ENCODE measurements at regions not wholly inside any gene's neighbourhood (a gene's known extent, or its start where the extent isn't known, plus 50 kb on each side); places are given as distances from the start of the nearest gene placed in this dataset.

- Mint-ChIP-seq H3K4me3 (no peak overlapping the region), H3K9me3 (no peaks in the 10 kb centered on the region), H3K27ac (no peak overlapping the region)
Observed at GRCh38 chr11:28459912-28460311, 351.7 kb downstream of the METTL15 start.

GRCh38 chr11:28457481-28458065 is 349.4 kb downstream of the METTL15 start:
- no peak overlapping the region for H3K4me3 Mint-ChIP-seq
- no peaks in the 10 kb centered on the region for H3K27me3 Mint-ChIP-seq
- H3K9me3 Mint-ChIP-seq: no peaks in the 10 kb centered on the region
- H3K36me3 Mint-ChIP-seq: no peaks in the 10 kb centered on the region
- no peaks in the 10 kb centered on the region for H3K4me1 Mint-ChIP-seq
- H3K27ac Mint-ChIP-seq: no peak overlapping the region

More at GRCh38 chr11:28459912-28460311, 351.7 kb downstream of the METTL15 start:
- Mint-ChIP-seq H3K27me3 (no peaks in the 10 kb centered on the region), H3K4me1 (no peaks in the 10 kb centered on the region), H3K36me3 (no peaks in the 10 kb centered on the region)

- H3K36me3 Mint-ChIP-seq: no peaks in the 10 kb centered on the region
- H3K27me3 Mint-ChIP-seq: no peaks in the 10 kb centered on the region
- H3K4me1 Mint-ChIP-seq: no peaks in the 10 kb centered on the region
- H3K4me3 Mint-ChIP-seq: no peak overlapping the region
- no peak overlapping the region for H3K27ac Mint-ChIP-seq
- H3K9me3 Mint-ChIP-seq: no peaks in the 10 kb centered on the region
Observed at GRCh38 chr11:28448186-28448585, 340.0 kb downstream of the METTL15 start.

- Mint-ChIP-seq H3K9me3 (no peaks in the 10 kb centered on the region), H3K27ac (no peak overlapping the region), H3K4me3 (no peak overlapping the region), H3K27me3 (no peaks in the 10 kb centered on the region), H3K36me3 (no peaks in the 10 kb centered on the region), H3K4me1 (no peaks in the 10 kb centered on the region)
Observed at GRCh38 chr11:28447226-28447625, 339.0 kb downstream of the METTL15 start.

- Mint-ChIP-seq H3K27me3 (no peaks in the 10 kb centered on the region), H3K36me3 (no peaks in the 10 kb centered on the region), H3K27ac (no peak overlapping the region), H3K4me1 (no peaks in the 10 kb centered on the region), H3K9me3 (no peaks in the 10 kb centered on the region), H3K4me3 (no peak overlapping the region)
Observed at GRCh38 chr11:28442131-28442530, 333.9 kb downstream of the METTL15 start.

GRCh38 chr11:28439403-28439802 is 331.2 kb downstream of the METTL15 start:
- H3K36me3 Mint-ChIP-seq: no peaks in the 10 kb centered on the region
- no peak overlapping the region for H3K27ac Mint-ChIP-seq
- no peaks in the 10 kb centered on the region for H3K4me1 Mint-ChIP-seq
- no peaks in the 10 kb centered on the region for H3K9me3 Mint-ChIP-seq
- no peak overlapping the region for H3K4me3 Mint-ChIP-seq
- no peaks in the 10 kb centered on the region for H3K27me3 Mint-ChIP-seq

GRCh38 chr11:28420099-28420498 is 311.9 kb downstream of the METTL15 start:
- no peak overlapping the region for H3K4me3 Mint-ChIP-seq
- no peaks in the 10 kb centered on the region for H3K27me3 Mint-ChIP-seq

GRCh38 chr11:28417601-28418323 is 309.6 kb downstream of the METTL15 start:
- Mint-ChIP-seq H3K27me3 (no peaks in the 10 kb centered on the region), H3K36me3 (no peaks in the 10 kb centered on the region), H3K4me1 (no peaks in the 10 kb centered on the region), H3K27ac (no peak overlapping the region), H3K9me3 (peaks cover 10% of the 10 kb centered on the region), H3K4me3 (no peak overlapping the region)

More at GRCh38 chr11:28420099-28420498, 311.9 kb downstream of the METTL15 start:
- peaks cover 10% of the 10 kb centered on the region for H3K9me3 Mint-ChIP-seq
- no peak overlapping the region for H3K27ac Mint-ChIP-seq
- no peaks in the 10 kb centered on the region for H3K36me3 Mint-ChIP-seq
- H3K4me1 Mint-ChIP-seq: no peaks in the 10 kb centered on the region

- Mint-ChIP-seq H3K36me3 (no peaks in the 10 kb centered on the region), H3K27ac (no peak overlapping the region), H3K4me3 (no peak overlapping the region), H3K4me1 (no peaks in the 10 kb centered on the region), H3K9me3 (peaks cover 13% of the 10 kb centered on the region), H3K27me3 (no peaks in the 10 kb centered on the region)
Observed at GRCh38 chr11:28412029-28412428, 303.8 kb downstream of the METTL15 start.

GRCh38 chr11:28401446-28401845 is 293.3 kb downstream of the METTL15 start:
- H3K4me1 Mint-ChIP-seq: no peaks in the 10 kb centered on the region
- no peaks in the 10 kb centered on the region for H3K27me3 Mint-ChIP-seq
- no peaks in the 10 kb centered on the region for H3K9me3 Mint-ChIP-seq
- no peak overlapping the region for H3K27ac Mint-ChIP-seq
- H3K4me3 Mint-ChIP-seq: no peak overlapping the region
- no peaks in the 10 kb centered on the region for H3K36me3 Mint-ChIP-seq

- Mint-ChIP-seq H3K4me3 (no peak overlapping the region), H3K36me3 (no peaks in the 10 kb centered on the region), H3K27ac (no peak overlapping the region), H3K27me3 (no peaks in the 10 kb centered on the region), H3K4me1 (no peaks in the 10 kb centered on the region), H3K9me3 (no peaks in the 10 kb centered on the region)
Observed at GRCh38 chr11:28400331-28401100, 292.3 kb downstream of the METTL15 start.

GRCh38 chr11:28393348-28393747 is 285.2 kb downstream of the METTL15 start:
- Mint-ChIP-seq H3K9me3 (peaks cover 7% of the 10 kb centered on the region), H3K4me1 (no peaks in the 10 kb centered on the region), H3K27me3 (no peaks in the 10 kb centered on the region), H3K4me3 (no peak overlapping the region), H3K36me3 (no peaks in the 10 kb centered on the region), H3K27ac (no peak overlapping the region)

- Mint-ChIP-seq H3K4me1 (no peaks in the 10 kb centered on the region), H3K27ac (no peak overlapping the region), H3K9me3 (peaks cover 40% of the 10 kb centered on the region), H3K27me3 (no peaks in the 10 kb centered on the region), H3K36me3 (peaks cover 3% of the 10 kb centered on the region), H3K4me3 (no peak overlapping the region)
Observed at GRCh38 chr11:28384418-28384817, 276.2 kb downstream of the METTL15 start.

GRCh38 chr11:28383456-28383855 is 275.3 kb downstream of the METTL15 start:
- Mint-ChIP-seq H3K36me3 (peaks cover 3% of the 10 kb centered on the region), H3K27me3 (no peaks in the 10 kb centered on the region), H3K9me3 (peaks cover 45% of the 10 kb centered on the region), H3K4me1 (no peaks in the 10 kb centered on the region), H3K27ac (no peak overlapping the region), H3K4me3 (no peak overlapping the region)

All from activated naive CD4-positive, alpha-beta T cell treated with anti-CD3 and anti-CD28 coated beads, Interleukin-2, amount 50 U/mL, for 24 hours (primary cell).